GM23338 (cell line): ENCODE measurements at regions not wholly inside any gene's neighbourhood (a gene's known extent, or its start where the extent isn't known, plus 50 kb on each side); places are given as distances from the start of the nearest gene placed in this dataset.

Experiments used
- ATAC-seq: fragments of 200-7000 bp; cut with Tn5 transposase; 3 replicates; pipeline ENCODE4 v1.9.1; 2020
- DNase-seq: peaks from one replicate; pipeline ENCODE4 v3.0.0-alpha.2; 2015; ENCODE audit warnings: low spot score
- H2AFZ ChIP-seq: fragments of 200-600 bp; sonication (generic); 2 replicates; pipeline ENCODE4 v1.8.0; 2016; ENCODE audit warnings: antibody characterized with exemption, mild to moderate bottlenecking, moderate library complexity
- H3F3A ChIP-seq: fragments of 200-600 bp; sonication (generic); replicated peaks from 2 replicates; pipeline ENCODE4 v1.8.0; 2017; ENCODE audit warnings: antibody characterized with exemption, mixed run types, low read depth
- H3K27ac ChIP-seq: fragments of 200-600 bp; sonication (generic); 2 replicates; pipeline ENCODE4 v1.6.1; 2016; ENCODE audit warnings: low read depth
- H3K27me3 ChIP-seq: fragments of 200-600 bp; sonication (generic); 2 replicates; pipeline ENCODE4 v1.8.0; 2016; ENCODE audit warnings: mild to moderate bottlenecking, mixed run types, moderate library complexity; ENCODE audit not compliant: insufficient read depth
- H3K36me3 ChIP-seq: fragments of 200-600 bp; sonication (generic); 2 replicates; pipeline ENCODE4 v1.8.0; 2016; ENCODE audit warnings: mild to moderate bottlenecking; ENCODE audit not compliant: insufficient read depth
- H3K4me1 ChIP-seq: fragments of 200-600 bp; sonication (generic); 2 replicates; pipeline ENCODE4 v1.8.0; 2016; ENCODE audit warnings: mild to moderate bottlenecking, moderate library complexity; ENCODE audit not compliant: insufficient read depth
- H3K4me2 ChIP-seq: fragments of 200-600 bp; sonication (generic); 2 replicates; pipeline ENCODE4 v1.7.1; 2017; ENCODE audit warnings: mixed run types
- H3K4me3 ChIP-seq: fragments of 200-600 bp; sonication (generic); 2 replicates; pipeline ENCODE4 v1.6.1; 2016; ENCODE audit warnings: mixed run types
- H3K79me2 ChIP-seq: fragments of 200-600 bp; sonication (generic); replicated peaks from 2 replicates; pipeline ENCODE4 v1.8.0; 2017; ENCODE audit warnings: mild to moderate bottlenecking; ENCODE audit not compliant: insufficient read depth
- H3K9me2 ChIP-seq: fragments of 200-600 bp; sonication (generic); 2 replicates; pipeline ENCODE4 v1.8.0; 2017; ENCODE audit not compliant: insufficient read depth
- H4K20me1 ChIP-seq: fragments of 200-600 bp; sonication (generic); replicated peaks from 2 replicates; pipeline ENCODE4 v1.8.0; 2017; ENCODE audit warnings: mild to moderate bottlenecking; ENCODE audit not compliant: insufficient read depth
- H3K27ac Mint-ChIP-seq: 2 replicates; pipeline ENCODE4 v1.8.0; 2020; ENCODE audit warnings: inconsistent platforms, mild to moderate bottlenecking, moderate library complexity, mixed read lengths
- H3K27me3 Mint-ChIP-seq: 3 replicates; pipeline ENCODE4 v1.8.0; 2022; ENCODE audit warnings: low read depth, mild to moderate bottlenecking, moderate library complexity, mixed read lengths, inconsistent platforms; ENCODE audit not compliant: insufficient read depth, poor library complexity
- H3K36me3 Mint-ChIP-seq: 3 replicates; pipeline ENCODE4 v1.8.0; 2021; ENCODE audit warnings: low read depth, mild to moderate bottlenecking, inconsistent platforms, moderate library complexity, mixed read lengths
- H3K4me1 Mint-ChIP-seq: 3 replicates; pipeline ENCODE4 v1.8.0; 2020; ENCODE audit warnings: mild to moderate bottlenecking, inconsistent platforms, mixed read lengths
- H3K4me3 Mint-ChIP-seq: 3 replicates; pipeline ENCODE4 v1.8.0; 2021; ENCODE audit warnings: moderate library complexity, mild to moderate bottlenecking, inconsistent platforms, mixed read lengths
- H3K9me3 Mint-ChIP-seq: 3 replicates; pipeline ENCODE4 v1.8.0; 2020; ENCODE audit warnings: moderate library complexity, mild to moderate bottlenecking, inconsistent platforms, mixed read lengths
- EZH2 ChIP-seq: fragments of 200-600 bp; sonication (generic); IDR thresholded peaks from one replicate; pipeline ENCODE4 v1.8.0; 2017; ENCODE audit warnings: antibody characterized with exemption, mild to moderate bottlenecking, low read depth; ENCODE audit not compliant: unreplicated experiment
- EZH2phosphoT487 ChIP-seq: fragments of 200-600 bp; sonication (generic); IDR thresholded peaks from one replicate; pipeline ENCODE4 v1.8.1; 2018; ENCODE audit warnings: antibody characterized with exemption; ENCODE audit not compliant: unreplicated experiment
- JUNB ChIP-seq: IDR thresholded peaks from one replicate; pipeline ENCODE4 v1.6.1; 2016; ENCODE audit warnings: antibody characterized with exemption; ENCODE audit not compliant: unreplicated experiment
- NANOG ChIP-seq: IDR thresholded peaks from 2 replicates; pipeline ENCODE4 v1.6.1; 2016; ENCODE audit warnings: antibody characterized with exemption, borderline replicate concordance
- POLR2AphosphoS5 ChIP-seq: IDR thresholded peaks from 2 replicates; pipeline ENCODE4 v1.6.1; 2016; ENCODE audit warnings: antibody characterized with exemption, low read depth
- REST ChIP-seq: IDR thresholded peaks from one replicate; pipeline ENCODE4 v1.6.1; 2018; ENCODE audit warnings: antibody characterized with exemption; ENCODE audit not compliant: unreplicated experiment
- STAT1 ChIP-seq: IDR thresholded peaks from one replicate; pipeline ENCODE4 v1.6.1; 2016; ENCODE audit warnings: antibody characterized with exemption; ENCODE audit not compliant: unreplicated experiment
- ZNF114 ChIP-seq: fragments of 250-450 bp; sonication (Bioruptor Pico); IDR thresholded peaks from 2 replicates; pipeline ENCODE4 v1.5.0; 2020; ENCODE audit warnings: mild to moderate bottlenecking, moderate library complexity
- ZNF331 ChIP-seq: fragments of 250-450 bp; sonication (Bioruptor Pico); IDR thresholded peaks from 2 replicates; pipeline ENCODE4 v1.5.0; 2020; ENCODE audit warnings: low read depth, mild to moderate bottlenecking, moderate library complexity
- TF ChIP-seq, protein P1 (sequence below): fragments of 250-450 bp; sonication (Bioruptor Pico); IDR thresholded peaks from 2 replicates; pipeline ENCODE4 v1.5.0; 2020; ENCODE audit warnings: mild to moderate bottlenecking, moderate library complexity
- TF ChIP-seq, protein P2 (sequence below): IDR thresholded peaks from 2 replicates; pipeline ENCODE4 v1.6.1; 2016; ENCODE audit warnings: antibody characterized with exemption

DNA sequence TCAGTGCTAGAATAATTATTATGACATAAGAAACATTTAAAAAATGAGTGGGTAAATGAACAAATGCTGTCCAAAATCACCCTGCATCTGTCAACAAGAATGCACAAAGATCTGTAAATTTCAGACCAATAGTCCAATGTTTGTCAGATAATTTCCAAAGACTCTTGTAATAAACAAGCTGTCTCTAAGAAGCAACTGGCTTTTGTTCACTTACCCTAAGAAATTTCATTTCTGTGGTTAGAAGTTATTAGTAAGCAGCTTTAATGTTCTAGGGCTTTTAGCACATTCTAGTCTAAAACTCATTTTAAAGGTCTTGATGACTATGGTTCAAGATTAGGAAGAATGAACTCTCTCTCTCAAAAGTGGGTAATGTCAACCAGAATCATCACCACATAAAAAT is 560.3 kb upstream of the SMIM31 start:
- no peak for ATAC-seq
- Mint-ChIP-seq H3K36me3 (no peaks in the 10 kb centered on the region), H3K9me3 (no peaks in the 10 kb centered on the region), H3K4me1 (no peaks in the 10 kb centered on the region), H3K4me3 (no peak overlapping the region), H3K27me3 (peaks cover 5% of the 10 kb centered on the region), H3K27ac (no peak overlapping the region)
- no peak overlapping the region for H3K4me3 ChIP-seq
- no peaks in the 10 kb centered on the region for H3K79me2 ChIP-seq
- no peaks in the 10 kb centered on the region for H4K20me1 ChIP-seq
- no peaks in the 10 kb centered on the region for H3K4me1 ChIP-seq
- TF ChIP-seq EZH2phosphoT487 = no peak
- TF ChIP-seq, protein P1, sequence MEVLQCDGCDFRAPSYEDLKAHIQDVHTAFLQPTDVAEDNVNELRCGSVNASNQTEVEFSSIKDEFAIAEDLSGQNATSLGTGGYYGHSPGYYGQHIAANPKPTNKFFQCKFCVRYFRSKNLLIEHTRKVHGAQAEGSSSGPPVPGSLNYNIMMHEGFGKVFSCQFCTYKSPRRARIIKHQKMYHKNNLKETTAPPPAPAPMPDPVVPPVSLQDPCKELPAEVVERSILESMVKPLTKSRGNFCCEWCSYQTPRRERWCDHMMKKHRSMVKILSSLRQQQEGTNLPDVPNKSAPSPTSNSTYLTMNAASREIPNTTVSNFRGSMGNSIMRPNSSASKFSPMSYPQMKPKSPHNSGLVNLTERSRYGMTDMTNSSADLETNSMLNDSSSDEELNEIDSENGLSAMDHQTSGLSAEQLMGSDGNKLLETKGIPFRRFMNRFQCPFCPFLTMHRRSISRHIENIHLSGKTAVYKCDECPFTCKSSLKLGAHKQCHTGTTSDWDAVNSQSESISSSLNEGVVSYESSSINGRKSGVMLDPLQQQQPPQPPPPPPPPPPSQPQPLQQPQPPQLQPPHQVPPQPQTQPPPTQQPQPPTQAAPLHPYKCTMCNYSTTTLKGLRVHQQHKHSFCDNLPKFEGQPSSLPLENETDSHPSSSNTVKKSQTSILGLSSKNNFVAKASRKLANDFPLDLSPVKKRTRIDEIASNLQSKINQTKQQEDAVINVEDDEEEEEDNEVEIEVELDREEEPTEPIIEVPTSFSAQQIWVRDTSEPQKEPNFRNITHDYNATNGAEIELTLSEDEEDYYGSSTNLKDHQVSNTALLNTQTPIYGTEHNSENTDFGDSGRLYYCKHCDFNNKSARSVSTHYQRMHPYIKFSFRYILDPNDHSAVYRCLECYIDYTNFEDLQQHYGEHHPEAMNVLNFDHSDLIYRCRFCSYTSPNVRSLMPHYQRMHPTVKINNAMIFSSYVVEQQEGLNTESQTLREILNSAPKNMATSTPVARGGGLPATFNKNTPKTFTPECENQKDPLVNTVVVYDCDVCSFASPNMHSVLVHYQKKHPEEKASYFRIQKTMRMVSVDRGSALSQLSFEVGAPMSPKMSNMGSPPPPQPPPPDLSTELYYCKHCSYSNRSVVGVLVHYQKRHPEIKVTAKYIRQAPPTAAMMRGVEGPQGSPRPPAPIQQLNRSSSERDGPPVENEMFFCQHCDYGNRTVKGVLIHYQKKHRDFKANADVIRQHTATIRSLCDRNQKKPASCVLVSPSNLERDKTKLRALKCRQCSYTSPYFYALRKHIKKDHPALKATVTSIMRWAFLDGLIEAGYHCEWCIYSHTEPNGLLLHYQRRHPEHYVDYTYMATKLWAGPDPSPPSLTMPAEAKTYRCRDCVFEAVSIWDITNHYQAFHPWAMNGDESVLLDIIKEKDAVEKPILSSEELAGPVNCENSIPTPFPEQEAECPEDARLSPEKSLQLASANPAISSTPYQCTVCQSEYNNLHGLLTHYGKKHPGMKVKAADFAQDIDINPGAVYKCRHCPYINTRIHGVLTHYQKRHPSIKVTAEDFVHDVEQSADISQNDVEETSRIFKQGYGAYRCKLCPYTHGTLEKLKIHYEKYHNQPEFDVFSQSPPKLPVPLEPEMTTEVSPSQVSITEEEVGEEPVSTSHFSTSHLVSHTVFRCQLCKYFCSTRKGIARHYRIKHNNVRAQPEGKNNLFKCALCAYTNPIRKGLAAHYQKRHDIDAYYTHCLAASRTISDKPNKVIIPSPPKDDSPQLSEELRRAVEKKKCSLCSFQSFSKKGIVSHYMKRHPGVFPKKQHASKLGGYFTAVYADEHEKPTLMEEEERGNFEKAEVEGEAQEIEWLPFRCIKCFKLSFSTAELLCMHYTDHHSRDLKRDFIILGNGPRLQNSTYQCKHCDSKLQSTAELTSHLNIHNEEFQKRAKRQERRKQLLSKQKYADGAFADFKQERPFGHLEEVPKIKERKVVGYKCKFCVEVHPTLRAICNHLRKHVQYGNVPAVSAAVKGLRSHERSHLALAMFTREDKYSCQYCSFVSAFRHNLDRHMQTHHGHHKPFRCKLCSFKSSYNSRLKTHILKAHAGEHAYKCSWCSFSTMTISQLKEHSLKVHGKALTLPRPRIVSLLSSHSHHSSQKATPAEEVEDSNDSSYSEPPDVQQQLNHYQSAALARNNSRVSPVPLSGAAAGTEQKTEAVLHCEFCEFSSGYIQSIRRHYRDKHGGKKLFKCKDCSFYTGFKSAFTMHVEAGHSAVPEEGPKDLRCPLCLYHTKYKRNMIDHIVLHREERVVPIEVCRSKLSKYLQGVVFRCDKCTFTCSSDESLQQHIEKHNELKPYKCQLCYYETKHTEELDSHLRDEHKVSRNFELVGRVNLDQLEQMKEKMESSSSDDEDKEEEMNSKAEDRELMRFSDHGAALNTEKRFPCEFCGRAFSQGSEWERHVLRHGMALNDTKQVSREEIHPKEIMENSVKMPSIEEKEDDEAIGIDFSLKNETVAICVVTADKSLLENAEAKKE (CRISPR knock-in tag) = no peak
- TF ChIP-seq REST = no peak
- no peak for TF ChIP-seq STAT1
- TF ChIP-seq POLR2AphosphoS5 = no peak
- TF ChIP-seq JUNB = no peak
- no peak for TF ChIP-seq ZNF114 (CRISPR knock-in tag)
- TF ChIP-seq NANOG = no peak
- no peak for TF ChIP-seq ZNF331 (CRISPR knock-in tag)
- no peak for TF ChIP-seq EZH2
- TF ChIP-seq, protein P2, sequence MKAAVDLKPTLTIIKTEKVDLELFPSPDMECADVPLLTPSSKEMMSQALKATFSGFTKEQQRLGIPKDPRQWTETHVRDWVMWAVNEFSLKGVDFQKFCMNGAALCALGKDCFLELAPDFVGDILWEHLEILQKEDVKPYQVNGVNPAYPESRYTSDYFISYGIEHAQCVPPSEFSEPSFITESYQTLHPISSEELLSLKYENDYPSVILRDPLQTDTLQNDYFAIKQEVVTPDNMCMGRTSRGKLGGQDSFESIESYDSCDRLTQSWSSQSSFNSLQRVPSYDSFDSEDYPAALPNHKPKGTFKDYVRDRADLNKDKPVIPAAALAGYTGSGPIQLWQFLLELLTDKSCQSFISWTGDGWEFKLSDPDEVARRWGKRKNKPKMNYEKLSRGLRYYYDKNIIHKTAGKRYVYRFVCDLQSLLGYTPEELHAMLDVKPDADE = no peak
- H3K27ac ChIP-seq = no peak overlapping the region
- H3K4me2 ChIP-seq = no peak overlapping the region
- no peaks in the 10 kb centered on the region for H3K36me3 ChIP-seq
- H3F3A ChIP-seq = no peaks in the 10 kb centered on the region
- peaks cover 10% of the 10 kb centered on the region for H3K9me2 ChIP-seq
- no peaks in the 10 kb centered on the region for H3K27me3 ChIP-seq
- H2AFZ ChIP-seq = no peak overlapping the region
- no peak for DNase-seq
